Superior temporal gyrus (tissue), 1 donor: ENCODE measurements at regions not wholly inside any gene's neighbourhood (a gene's known extent, or its start where the extent isn't known, plus 50 kb on each side); places are given as distances from the start of the nearest gene placed in this dataset.
A peak's percentile ranks its signal among the peaks of the same experiment; 100 is the strongest.
"Not testable (repeated sequence)": the region's sequence is repeated elsewhere in the genome, so short reads cannot be mapped to it uniquely, and the experiment has no call there.

Experiments used
- DNase-seq: peaks from one replicate; pipeline ENCODE4 v3.0.0-alpha.2; 2016; ENCODE audit errors: extremely low spot score

- peak; percentile 42 for DNase-seq
These were observed 716.1 kb upstream of the INTU start for GRCh38 chr4:126916626-126917140.

GRCh38 chr4:126922328-126922938, 710.3 kb upstream of the INTU start:
- not testable (repeated sequence) for DNase-seq

- DNase-seq = no peak
These were observed 708.5 kb upstream of the INTU start for GRCh38 chr4:126924237-126924636.

GRCh38 chr4:126930059-126930458, 702.7 kb upstream of the INTU start:
- DNase-seq = not testable (repeated sequence)

- DNase-seq = no peak
These were observed 697.0 kb upstream of the INTU start for GRCh38 chr4:126935801-126936200.

- no peak for DNase-seq
These were observed 695.4 kb upstream of the INTU start for GRCh38 chr4:126937342-126937741.

GRCh38 chr4:126937846-126938422, 694.8 kb upstream of the INTU start:
- DNase-seq = no peak

GRCh38 chr4:126939401-126939800, 693.4 kb upstream of the INTU start:
- DNase-seq = no peak

- DNase-seq = no peak
These were observed 685.2 kb upstream of the INTU start for GRCh38 chr4:126947536-126947935.

- DNase-seq = no peak
These were observed 678.0 kb upstream of the INTU start for GRCh38 chr4:126954537-126955291.

GRCh38 chr4:126955292-126956183, 677.2 kb upstream of the INTU start:
- no peak for DNase-seq

GRCh38 chr4:126956184-126956897, 676.4 kb upstream of the INTU start:
- DNase-seq = no peak

GRCh38 chr4:126957556-126957955, 675.2 kb upstream of the INTU start:
- DNase-seq = no peak

GRCh38 chr4:126957987-126958386, 674.8 kb upstream of the INTU start:
- no peak for DNase-seq

GRCh38 chr4:126958482-126958881, 674.3 kb upstream of the INTU start:
- DNase-seq = no peak

GRCh38 chr4:126959056-126959745, 673.6 kb upstream of the INTU start:
- no peak for DNase-seq

GRCh38 chr4:126960760-126961159, 672.0 kb upstream of the INTU start:
- DNase-seq = no peak

- DNase-seq = no peak
These were observed 671.1 kb upstream of the INTU start for GRCh38 chr4:126961661-126962060.

- DNase-seq = no peak
These were observed 666.9 kb upstream of the INTU start for GRCh38 chr4:126965877-126966276.

- DNase-seq = no peak
These were observed 663.2 kb upstream of the INTU start for GRCh38 chr4:126969360-126970235.
